Smooth muscle cell (in vitro differentiated cells): ENCODE measurements at regions not wholly inside any gene's neighbourhood (a gene's known extent, or its start where the extent isn't known, plus 50 kb on each side); places are given as distances from the start of the nearest gene placed in this dataset.

Experiments
- DNase-seq: peaks from one replicate; lab custom pipeline; 2025; ENCODE audit not compliant: unreplicated experiment; lab: John Stamatoyannopoulos, UW
- H2AFZ ChIP-seq: fragments of 200-600 bp; sonication (generic); 2 replicates; pipeline ENCODE4 v1.6.0; 2016; ENCODE audit warnings: antibody characterized with exemption, low read depth, mild to moderate bottlenecking
- H3F3A ChIP-seq: fragments of 200-600 bp; sonication (generic); 2 replicates; pipeline ENCODE4 v1.6.0; 2017; ENCODE audit warnings: antibody characterized with exemption, low read depth
- H3K27ac ChIP-seq: fragments of 200-600 bp; sonication (generic); 2 replicates; pipeline ENCODE4 v1.5.1; 2016; ENCODE audit warnings: low read depth, mild to moderate bottlenecking
- H3K27me3 ChIP-seq: fragments of 200-600 bp; sonication (generic); 2 replicates; pipeline ENCODE4 v1.6.1; 2016; ENCODE audit warnings: low read depth, mild to moderate bottlenecking
- H3K36me3 ChIP-seq: fragments of 200-600 bp; sonication (generic); 2 replicates; pipeline ENCODE4 v1.5.1; 2016; ENCODE audit warnings: low read depth
- H3K4me1 ChIP-seq: fragments of 200-600 bp; sonication (generic); 2 replicates; pipeline ENCODE4 v1.5.1; 2016; ENCODE audit warnings: low read depth
- H3K4me2 ChIP-seq: fragments of 200-600 bp; sonication (generic); 2 replicates; pipeline ENCODE4 v1.6.0; 2016; ENCODE audit warnings: mild to moderate bottlenecking
- H3K4me3 ChIP-seq: fragments of 200-600 bp; sonication (generic); 2 replicates; pipeline ENCODE4 v1.5.1; 2016; ENCODE audit warnings: mild to moderate bottlenecking
- H3K79me2 ChIP-seq: fragments of 200-600 bp; sonication (generic); 2 replicates; pipeline ENCODE4 v1.6.0; 2016; ENCODE audit warnings: low read depth, mild to moderate bottlenecking
- H3K9ac ChIP-seq: fragments of 200-600 bp; sonication (generic); 2 replicates; pipeline ENCODE4 v1.6.0; 2016; ENCODE audit warnings: low read depth
- H3K9me3 ChIP-seq: fragments of 200-600 bp; sonication (generic); replicated peaks from 2 replicates; pipeline ENCODE4 v1.5.1; 2016; ENCODE audit warnings: low read depth
- H4K20me1 ChIP-seq: fragments of 200-600 bp; sonication (generic); 2 replicates; pipeline ENCODE4 v1.6.0; 2016; ENCODE audit warnings: low read depth
- WGBS: methylation state at CpG from one replicate; pipeline ENCODE4 v1.1.7; 2016; ENCODE audit warnings: low lambda C conversion rate; 5-methylcytosine and 5-hydroxymethylcytosine counted together
- TF ChIP-seq, protein P1 (sequence below): fragments of 200-600 bp; sonication (generic); IDR thresholded peaks from 2 replicates; pipeline ENCODE4 v1.5.1; 2017; ENCODE audit warnings: borderline replicate concordance, mild to moderate bottlenecking, antibody characterized with exemption; ENCODE audit not compliant: insufficient read depth, poor library complexity, severe bottlenecking

DNA sequence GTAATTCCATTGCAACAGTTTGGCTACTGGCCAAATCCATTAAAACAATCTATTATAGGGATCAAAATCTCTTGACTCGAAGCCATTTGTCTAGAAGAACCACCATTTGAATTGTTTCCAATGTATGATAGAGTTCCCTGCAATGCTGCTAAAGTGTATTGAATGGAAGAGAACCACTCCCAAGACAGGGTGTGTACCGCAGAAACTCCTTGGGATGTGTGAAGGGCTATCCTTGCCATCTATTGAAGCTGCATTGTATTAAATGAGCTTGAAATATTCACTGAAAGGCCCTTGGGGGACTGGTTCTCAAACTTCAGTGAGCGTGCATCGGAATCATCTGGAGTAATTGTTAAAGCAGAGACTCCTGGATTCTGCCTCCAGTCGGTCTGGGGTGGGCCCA, 260.4 kb upstream of the MEIS1 start:
- H3K27ac ChIP-seq: no peak overlapping the region
- TF ChIP-seq, protein P1, sequence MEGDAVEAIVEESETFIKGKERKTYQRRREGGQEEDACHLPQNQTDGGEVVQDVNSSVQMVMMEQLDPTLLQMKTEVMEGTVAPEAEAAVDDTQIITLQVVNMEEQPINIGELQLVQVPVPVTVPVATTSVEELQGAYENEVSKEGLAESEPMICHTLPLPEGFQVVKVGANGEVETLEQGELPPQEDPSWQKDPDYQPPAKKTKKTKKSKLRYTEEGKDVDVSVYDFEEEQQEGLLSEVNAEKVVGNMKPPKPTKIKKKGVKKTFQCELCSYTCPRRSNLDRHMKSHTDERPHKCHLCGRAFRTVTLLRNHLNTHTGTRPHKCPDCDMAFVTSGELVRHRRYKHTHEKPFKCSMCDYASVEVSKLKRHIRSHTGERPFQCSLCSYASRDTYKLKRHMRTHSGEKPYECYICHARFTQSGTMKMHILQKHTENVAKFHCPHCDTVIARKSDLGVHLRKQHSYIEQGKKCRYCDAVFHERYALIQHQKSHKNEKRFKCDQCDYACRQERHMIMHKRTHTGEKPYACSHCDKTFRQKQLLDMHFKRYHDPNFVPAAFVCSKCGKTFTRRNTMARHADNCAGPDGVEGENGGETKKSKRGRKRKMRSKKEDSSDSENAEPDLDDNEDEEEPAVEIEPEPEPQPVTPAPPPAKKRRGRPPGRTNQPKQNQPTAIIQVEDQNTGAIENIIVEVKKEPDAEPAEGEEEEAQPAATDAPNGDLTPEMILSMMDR: no peak
- H3F3A ChIP-seq: peaks cover 3% of the 10 kb centered on the region
- H2AFZ ChIP-seq: no peak overlapping the region
- H3K4me1 ChIP-seq: no peaks in the 10 kb centered on the region
- H3K4me3 ChIP-seq: no peak overlapping the region
- H3K9ac ChIP-seq: no peak overlapping the region
- no peaks in the 10 kb centered on the region for H3K79me2 ChIP-seq
- H4K20me1 ChIP-seq: no peaks in the 10 kb centered on the region
- H3K27me3 ChIP-seq: no peaks in the 10 kb centered on the region
- WGBS: 93% methylated on average over 5 of the region's 5 CpGs
- H3K9me3 ChIP-seq: no peaks in the 10 kb centered on the region
- no peak for DNase-seq
- H3K36me3 ChIP-seq: no peaks in the 10 kb centered on the region
- H3K4me2 ChIP-seq: no peak overlapping the region

DNA sequence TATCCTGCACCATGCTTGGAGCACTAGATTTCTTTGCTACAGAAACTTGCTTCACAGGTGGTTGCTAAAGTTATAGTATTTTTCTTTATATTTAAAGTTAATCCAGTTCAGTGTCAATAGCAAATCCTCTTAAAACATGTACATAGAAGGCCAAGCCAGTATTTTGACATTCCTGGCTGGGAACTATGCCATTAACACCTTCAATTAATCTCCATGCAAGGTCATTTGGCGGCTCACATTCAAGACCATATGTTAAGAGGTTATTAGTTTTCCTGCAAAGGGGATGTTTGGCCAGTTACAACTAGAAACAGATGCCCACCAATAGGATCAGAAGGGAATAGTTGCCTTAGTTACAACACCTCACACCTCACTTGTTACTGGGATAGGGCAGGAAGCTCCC, 261.3 kb upstream of the MEIS1 start:
- Histone ChIP-seq H3K9ac (no peak overlapping the region), H3K27ac (no peak overlapping the region), H4K20me1 (no peaks in the 10 kb centered on the region), H3K4me3 (no peak overlapping the region), H3K27me3 (no peaks in the 10 kb centered on the region), H3K36me3 (no peaks in the 10 kb centered on the region), H3K9me3 (no peaks in the 10 kb centered on the region), H2AFZ (no peak overlapping the region), H3K79me2 (no peaks in the 10 kb centered on the region), H3K4me2 (no peak overlapping the region), H3K4me1 (no peaks in the 10 kb centered on the region), H3F3A (peaks cover 3% of the 10 kb centered on the region)
- TF ChIP-seq, protein P1: no peak
- WGBS: 88% methylated on average over 1 of the region's 1 CpG
- DNase-seq: no peak

DNA sequence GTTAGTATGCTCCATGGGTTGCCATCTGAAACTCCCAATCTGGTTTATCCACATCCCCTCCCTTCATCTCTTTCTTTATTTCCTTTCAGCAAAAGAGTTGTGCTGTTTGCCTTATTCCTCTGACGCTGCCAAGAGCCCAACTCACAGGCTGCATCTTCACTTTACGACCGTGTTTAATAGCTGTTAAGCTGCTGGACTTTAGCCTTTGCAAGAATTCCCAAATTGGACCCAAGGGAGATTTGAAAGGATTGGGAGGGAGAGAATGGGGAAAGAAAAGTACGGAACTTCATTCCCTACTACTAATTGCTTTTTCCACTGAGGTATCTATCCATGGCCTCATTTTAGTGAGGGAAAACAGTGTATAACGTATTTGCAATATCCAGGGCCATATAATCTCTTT, 263.4 kb upstream of the MEIS1 start:
- H3K9me3 ChIP-seq: no peaks in the 10 kb centered on the region
- H3K4me3 ChIP-seq: no peak overlapping the region
- H3K36me3 ChIP-seq: no peaks in the 10 kb centered on the region
- H3K79me2 ChIP-seq: no peaks in the 10 kb centered on the region
- no peak overlapping the region for H3K9ac ChIP-seq
- H3K27ac ChIP-seq: no peak overlapping the region
- 22% methylated on average over 5 of the region's 5 CpGs for WGBS
- peaks cover 3% of the 10 kb centered on the region for H3F3A ChIP-seq
- H4K20me1 ChIP-seq: no peaks in the 10 kb centered on the region
- TF ChIP-seq, protein P1: no peak
- DNase-seq: no peak
- no peaks in the 10 kb centered on the region for H3K4me1 ChIP-seq
- H2AFZ ChIP-seq: peak overlapping the region; percentile 51
- H3K4me2 ChIP-seq: peak overlapping the region; percentile 31
- H3K27me3 ChIP-seq: no peaks in the 10 kb centered on the region

DNA sequence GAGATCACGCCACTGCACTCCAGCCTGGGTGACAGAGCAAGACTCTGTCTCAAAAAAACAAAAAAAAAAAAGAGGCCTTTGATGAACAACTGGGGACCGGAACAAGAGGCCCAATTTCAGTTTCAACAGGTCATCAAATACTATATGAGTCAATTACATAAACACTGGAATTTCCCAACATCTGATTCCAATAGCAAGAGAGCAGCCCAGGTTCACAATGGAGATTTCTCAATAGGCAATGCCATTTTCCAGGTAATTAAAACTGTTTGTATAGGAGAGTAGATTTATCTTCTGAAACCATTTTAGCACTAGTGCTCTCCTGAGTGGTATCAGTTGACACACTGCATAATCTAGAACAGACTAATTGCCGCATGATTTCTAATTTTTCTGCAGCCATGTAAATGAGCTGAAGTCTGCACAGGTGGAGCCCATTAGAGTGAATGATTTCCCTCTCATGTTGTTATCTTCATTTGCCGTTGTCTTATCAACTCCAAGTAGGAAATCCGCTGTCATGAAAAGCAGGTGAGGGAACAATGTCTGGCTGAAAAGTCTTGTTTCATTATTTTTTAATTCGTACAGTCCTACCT, 264.1 kb upstream of the MEIS1 start:
- no peaks in the 10 kb centered on the region for H3K36me3 ChIP-seq
- H2AFZ ChIP-seq: no peak overlapping the region
- TF ChIP-seq, protein P1: no peak
- H3K9me3 ChIP-seq: no peaks in the 10 kb centered on the region
- no peaks in the 10 kb centered on the region for H3K27me3 ChIP-seq
- H3K27ac ChIP-seq: no peak overlapping the region
- H3K4me1 ChIP-seq: no peaks in the 10 kb centered on the region
- DNase-seq: no peak
- peaks cover 3% of the 10 kb centered on the region for H3F3A ChIP-seq
- no peak overlapping the region for H3K4me3 ChIP-seq
- H3K9ac ChIP-seq: no peak overlapping the region
- no peaks in the 10 kb centered on the region for H4K20me1 ChIP-seq
- no peak overlapping the region for H3K4me2 ChIP-seq
- 76% methylated on average over 6 of the region's 6 CpGs for WGBS
- no peaks in the 10 kb centered on the region for H3K79me2 ChIP-seq
